ENCODE measurements at regions not wholly inside any gene's neighbourhood (a gene's known extent, or its start where the extent isn't known, plus 50 kb on each side); places are given as distances from the start of the nearest gene placed in this dataset.

DNA sequence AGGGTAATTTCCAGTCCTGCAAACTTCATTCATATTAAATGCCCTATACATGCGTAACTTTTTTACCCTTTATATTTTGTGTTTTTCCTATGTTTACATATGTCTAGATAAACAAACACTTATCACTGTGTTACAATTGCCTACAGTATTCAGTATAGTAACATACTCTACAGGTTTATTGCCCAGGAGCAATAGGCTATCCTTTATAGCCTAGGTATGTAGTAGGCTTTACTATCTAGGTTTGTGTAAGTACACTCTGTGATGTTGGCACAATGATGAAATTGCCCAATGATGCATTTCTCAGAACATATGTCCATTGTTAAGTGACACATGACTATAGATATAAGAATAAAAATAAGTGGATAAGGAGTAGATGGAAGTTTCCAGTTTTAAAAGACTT is 345.5 kb upstream of the C1orf87 start:
- no peak for DNase-seq (ENCODE audit: extremely low spot score)
- TF ChIP-seq, protein P1, sequence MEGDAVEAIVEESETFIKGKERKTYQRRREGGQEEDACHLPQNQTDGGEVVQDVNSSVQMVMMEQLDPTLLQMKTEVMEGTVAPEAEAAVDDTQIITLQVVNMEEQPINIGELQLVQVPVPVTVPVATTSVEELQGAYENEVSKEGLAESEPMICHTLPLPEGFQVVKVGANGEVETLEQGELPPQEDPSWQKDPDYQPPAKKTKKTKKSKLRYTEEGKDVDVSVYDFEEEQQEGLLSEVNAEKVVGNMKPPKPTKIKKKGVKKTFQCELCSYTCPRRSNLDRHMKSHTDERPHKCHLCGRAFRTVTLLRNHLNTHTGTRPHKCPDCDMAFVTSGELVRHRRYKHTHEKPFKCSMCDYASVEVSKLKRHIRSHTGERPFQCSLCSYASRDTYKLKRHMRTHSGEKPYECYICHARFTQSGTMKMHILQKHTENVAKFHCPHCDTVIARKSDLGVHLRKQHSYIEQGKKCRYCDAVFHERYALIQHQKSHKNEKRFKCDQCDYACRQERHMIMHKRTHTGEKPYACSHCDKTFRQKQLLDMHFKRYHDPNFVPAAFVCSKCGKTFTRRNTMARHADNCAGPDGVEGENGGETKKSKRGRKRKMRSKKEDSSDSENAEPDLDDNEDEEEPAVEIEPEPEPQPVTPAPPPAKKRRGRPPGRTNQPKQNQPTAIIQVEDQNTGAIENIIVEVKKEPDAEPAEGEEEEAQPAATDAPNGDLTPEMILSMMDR (IDR thresholded peaks at IDR 0.05; ENCODE audit: control extremely low read depth, extremely low read depth, low read depth, missing control alignments): no peak
- CTCF ChIA-PET: interaction anchor here (0.9 to 1.0 kb wide), 2 partner anchors 10 to 15 kb away, joined by 3 to 4 read pairs; no protein-coding TSS in a partner anchor
- POLR2A ChIA-PET: no interaction called here

DNA sequence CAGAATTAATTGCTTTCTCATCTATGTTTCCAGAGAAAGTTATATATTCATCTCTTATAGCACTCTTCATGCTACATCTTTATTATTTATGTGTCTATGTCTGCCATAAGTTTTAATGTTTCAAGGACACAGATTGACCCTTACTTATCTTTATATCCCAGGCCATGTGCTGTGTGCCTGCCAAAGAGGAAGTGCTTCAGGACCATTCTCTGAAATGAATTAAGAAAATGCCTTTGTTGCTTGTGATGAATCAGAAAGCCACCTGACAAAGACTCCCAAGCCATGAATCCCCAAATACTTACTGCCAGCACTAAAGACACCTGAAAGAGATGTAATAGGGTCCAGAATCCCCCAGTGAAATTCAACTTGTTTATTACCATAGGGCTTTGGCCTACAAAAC is 342.1 kb upstream of the C1orf87 start:
- no peak for DNase-seq (ENCODE audit: extremely low spot score)
- ChIA-PET CTCF (no interaction called here), POLR2A (no interaction called here)
- TF ChIP-seq, protein P1 (IDR thresholded peaks at IDR 0.05; ENCODE audit: control extremely low read depth, extremely low read depth, low read depth, missing control alignments): no peak

DNA sequence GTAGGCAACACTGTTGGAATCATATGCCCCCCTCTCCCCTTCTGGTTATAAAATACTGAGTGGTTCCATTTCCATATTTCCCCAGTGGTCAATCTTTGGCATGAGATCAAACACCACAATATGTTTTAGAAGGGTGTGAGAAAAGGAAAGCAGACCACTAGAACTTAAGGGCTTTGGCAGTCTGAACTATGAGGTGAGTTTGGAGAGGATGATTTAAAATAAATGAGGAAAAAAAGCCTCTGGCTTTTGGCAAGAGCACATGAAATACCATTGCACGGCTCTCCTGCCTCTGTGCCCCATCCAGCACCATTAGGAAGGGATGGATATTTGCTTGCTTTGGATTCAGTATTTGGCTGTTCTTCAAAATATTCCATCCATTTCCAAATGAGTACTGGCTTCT is 339.5 kb upstream of the C1orf87 start:
- no peak for DNase-seq (ENCODE audit: extremely low spot score)
- ChIA-PET POLR2A (no interaction called here), CTCF (interaction anchor here (1.0 to 2.0 kb wide), 3 partner anchors 8 to 13 kb away, joined by 3 to 14 read pairs (median 8); no protein-coding TSS in a partner anchor)
- TF ChIP-seq, protein P1 (IDR thresholded peaks at IDR 0.05; ENCODE audit: control extremely low read depth, extremely low read depth, low read depth, missing control alignments): no peak

DNA sequence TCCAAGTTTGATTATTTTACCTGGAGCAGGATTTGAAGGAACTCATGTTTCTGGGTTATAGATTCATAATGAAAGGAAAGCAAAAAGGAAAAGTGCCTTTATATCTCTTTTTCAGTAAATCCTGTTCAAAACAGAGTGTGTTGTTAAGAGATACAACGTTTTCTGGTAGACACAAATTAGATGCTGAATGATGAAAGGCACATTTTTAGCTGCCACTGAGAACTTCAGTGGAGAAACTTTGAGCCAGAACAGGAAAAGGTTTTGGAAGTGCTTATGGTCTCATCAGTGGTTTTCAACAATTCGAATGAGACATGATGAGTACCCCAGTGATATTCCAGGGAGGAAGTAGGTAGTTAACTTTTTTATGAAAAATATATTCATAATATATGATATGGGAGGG is 338.0 kb upstream of the C1orf87 start:
- ChIA-PET POLR2A (no interaction called here), CTCF (interaction anchor here (1.1 to 2.0 kb wide), 3 partner anchors 10 to 47 kb away, joined by 3 to 14 read pairs (median 8); no protein-coding TSS in a partner anchor)
- no peak for DNase-seq (ENCODE audit: extremely low spot score)
- TF ChIP-seq, protein P1 (IDR thresholded peaks at IDR 0.05; ENCODE audit: control extremely low read depth, extremely low read depth, low read depth, missing control alignments): no peak

DNA sequence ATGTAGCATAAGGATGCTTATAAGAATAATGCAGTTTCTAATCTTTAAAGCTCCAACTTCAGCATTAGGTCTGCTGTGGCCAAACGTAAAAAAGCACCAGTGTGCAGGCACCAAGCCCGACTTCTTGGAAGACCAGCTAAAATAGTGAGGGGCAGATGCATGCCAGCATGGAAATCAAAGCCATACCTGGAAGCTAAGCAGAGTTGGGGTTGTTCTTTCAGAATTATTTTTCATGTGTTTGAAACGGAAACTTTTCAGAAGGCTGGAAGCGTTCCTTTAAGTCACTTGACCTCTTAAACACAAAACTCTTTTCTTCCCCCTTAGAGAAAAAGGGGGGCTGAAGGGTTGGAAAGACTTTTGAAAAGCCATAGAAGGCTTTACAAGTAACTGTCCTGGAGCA is 329.2 kb upstream of the C1orf87 start:
- CTCF ChIA-PET: interaction anchor here (1.3 kb wide), 1 partner anchor 11 kb away, joined by 3 read pairs; no protein-coding TSS in a partner anchor
- TF ChIP-seq, protein P1 (IDR thresholded peaks at IDR 0.05; ENCODE audit: control extremely low read depth, extremely low read depth, low read depth, missing control alignments): no peak
- POLR2A ChIA-PET: no interaction called here
- DNase-seq (ENCODE audit: extremely low spot score): no peak

DNA sequence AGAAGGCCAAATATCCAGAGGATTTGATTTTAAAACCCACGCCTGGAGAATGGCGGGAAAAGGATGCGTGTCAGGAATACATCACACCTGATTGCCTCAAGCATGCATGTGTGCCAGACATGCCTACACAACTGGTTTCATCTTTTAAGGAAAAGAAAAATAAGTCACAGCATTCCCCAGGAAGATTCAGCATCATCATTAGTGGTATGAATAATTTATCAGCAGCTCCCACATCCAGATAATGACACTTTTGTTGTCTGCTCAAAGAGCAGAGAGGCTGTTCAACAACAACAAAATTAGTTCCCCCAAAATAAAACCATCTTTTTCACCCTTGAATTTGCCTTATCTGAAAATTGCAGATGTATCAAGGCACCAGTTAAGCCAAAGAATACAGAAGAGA is 328.6 kb upstream of the C1orf87 start:
- TF ChIP-seq, protein P1 (IDR thresholded peaks at IDR 0.05; ENCODE audit: control extremely low read depth, extremely low read depth, low read depth, missing control alignments): no peak
- CTCF ChIA-PET: interaction anchor here (1.3 kb wide), 1 partner anchor 12 kb away, joined by 3 read pairs; no protein-coding TSS in a partner anchor
- DNase-seq (ENCODE audit: extremely low spot score): no peak
- POLR2A ChIA-PET: no interaction called here

DNA sequence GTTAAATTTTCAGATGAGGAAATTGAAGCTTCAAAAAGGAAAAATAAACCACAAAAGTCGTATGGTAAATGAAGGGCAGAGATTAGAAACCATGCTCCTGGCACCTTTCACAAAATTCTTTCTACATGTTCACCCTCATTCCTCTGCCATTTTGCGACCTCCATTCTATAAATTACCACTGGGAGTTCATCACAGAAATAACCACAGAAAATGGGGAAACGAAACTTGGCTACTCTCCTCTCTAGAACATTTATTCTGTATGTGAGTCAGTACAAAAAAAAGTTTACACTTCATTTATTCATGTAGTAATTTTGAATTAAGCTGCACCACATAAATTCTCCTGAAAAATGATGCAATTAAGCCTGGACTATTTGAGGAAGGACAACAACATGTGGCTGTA is 320.9 kb upstream of the C1orf87 start:
- TF ChIP-seq, protein P1 (IDR thresholded peaks at IDR 0.05; ENCODE audit: control extremely low read depth, extremely low read depth, low read depth, missing control alignments): no peak
- POLR2A ChIA-PET: no interaction called here

More for the DNA sequence above, 320.9 kb upstream of the C1orf87 start:
- CTCF ChIA-PET: no interaction called here
- DNase-seq (ENCODE audit: extremely low spot score): no peak
